ENCODE measurements at regions not wholly inside any gene's neighbourhood (a gene's known extent, or its start where the extent isn't known, plus 50 kb on each side); places are given as distances from the start of the nearest gene placed in this dataset.

DNA sequence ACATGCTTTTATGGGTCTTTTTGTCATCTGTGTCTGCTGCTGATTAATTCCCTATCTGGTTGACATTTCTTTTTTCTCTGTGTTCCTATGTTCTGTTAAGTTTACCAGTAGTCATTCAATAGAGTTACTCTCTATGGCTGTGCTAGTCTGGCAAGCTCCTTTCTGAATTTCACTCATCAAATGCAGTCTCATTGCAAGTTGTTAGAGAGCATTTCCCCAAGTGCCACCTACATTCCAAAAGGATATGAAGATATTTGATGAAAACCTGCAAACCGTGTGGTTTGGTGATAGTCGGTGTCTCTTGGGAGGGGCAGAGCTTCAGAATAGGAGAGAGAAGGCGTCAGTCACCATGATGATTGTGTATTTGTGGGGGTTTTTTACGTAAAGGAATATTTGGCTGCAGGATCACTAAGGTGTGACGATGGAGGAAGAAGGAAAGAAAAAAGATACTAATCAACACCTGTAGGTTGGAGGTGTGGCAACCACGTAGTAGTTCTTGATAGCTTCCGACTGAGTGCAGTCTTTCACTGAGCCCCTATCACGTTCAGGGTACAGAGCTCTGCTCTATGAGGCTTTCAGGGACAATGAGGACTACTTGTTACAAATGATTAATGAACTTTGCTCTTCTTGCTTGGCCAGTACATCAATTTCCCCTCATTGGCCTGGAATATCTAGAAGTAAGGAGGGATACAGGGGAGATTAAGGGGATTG is 73.1 kb upstream of the TNFAIP3 start:
- H3K4me3 ChIP-seq (ENCODE audit: low read length), result no peak overlapping the region
- no peak for TF ChIP-seq ZNF274 (IDR thresholded peaks at IDR 0.05; ENCODE audit: low read depth, low read length)

DNA sequence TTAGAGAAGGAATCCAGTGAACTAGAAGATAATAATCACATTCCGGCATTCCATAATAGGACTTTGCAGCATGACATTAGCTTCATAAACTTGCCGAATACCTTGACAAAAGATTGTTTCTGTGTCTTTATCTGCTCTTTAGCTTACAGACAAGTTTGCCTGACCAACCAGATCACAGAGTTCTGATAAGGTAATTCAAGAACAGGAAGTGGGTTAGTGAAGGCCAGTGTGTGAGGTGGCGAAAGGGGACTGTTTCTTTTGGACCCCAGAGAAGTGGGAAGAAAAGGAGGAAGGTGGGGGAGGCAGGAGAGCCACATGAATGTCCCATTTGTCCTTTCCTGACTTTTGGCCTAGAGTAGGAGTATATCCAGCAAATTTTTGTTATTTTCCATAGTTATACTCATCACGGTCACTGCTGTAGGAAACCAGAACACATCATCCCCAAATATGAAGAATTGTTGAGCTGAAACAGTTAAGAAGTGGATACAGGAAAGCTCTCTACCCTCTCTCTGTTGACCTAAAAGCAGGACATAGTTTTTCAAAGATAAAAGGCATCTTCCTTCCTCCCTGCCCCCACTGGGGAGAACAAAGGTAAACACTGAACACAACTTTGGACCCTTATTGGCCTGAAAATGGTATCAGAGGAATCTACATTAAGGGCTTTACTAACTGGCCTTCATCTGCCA is 72.4 kb upstream of the TNFAIP3 start:
- TF ChIP-seq ZNF274 (IDR thresholded peaks at IDR 0.05; ENCODE audit: low read depth, low read length), result no peak
- no peak overlapping the region for H3K4me3 ChIP-seq (ENCODE audit: low read length)

DNA sequence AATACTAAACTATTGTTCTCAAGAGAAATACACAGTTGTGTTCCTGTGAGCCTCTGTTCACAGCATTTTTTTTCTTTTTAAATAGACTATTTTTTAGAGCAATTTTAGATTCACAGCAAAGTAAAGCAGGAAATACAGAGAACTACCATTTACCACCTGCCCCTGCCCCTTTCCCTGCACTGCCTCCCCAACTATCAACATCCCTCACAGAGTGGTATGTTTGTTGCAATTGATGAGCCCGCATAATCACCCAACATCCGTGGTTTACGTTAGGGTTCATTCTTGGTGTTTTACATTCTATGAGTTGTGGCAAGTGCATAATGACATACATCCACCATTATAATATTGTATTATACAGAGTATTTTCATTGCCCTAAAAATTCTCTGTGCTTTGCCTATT is 71.6 kb upstream of the TNFAIP3 start:
- no peak for TF ChIP-seq ZNF274 (IDR thresholded peaks at IDR 0.05; ENCODE audit: low read depth, low read length)
- H3K4me3 ChIP-seq (ENCODE audit: low read length), result no peak overlapping the region

DNA sequence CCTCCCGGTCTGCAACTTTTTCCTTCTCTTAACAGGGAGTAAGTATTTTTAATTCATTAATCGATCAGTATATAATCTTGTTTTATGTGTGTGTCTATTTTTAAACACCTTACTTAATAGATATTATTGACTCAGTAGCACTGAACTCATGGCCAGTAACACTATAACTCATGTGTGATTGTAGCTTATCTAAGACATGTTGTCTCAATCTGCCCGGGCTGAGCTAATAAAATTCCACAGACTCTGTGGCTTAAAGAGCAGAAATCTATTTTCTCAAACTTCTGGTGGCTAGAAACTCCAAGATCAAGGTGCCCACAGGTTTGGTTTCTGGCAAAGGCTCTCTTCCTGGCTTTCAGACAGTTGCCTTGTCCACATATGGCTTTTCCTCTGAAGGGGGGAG is 68.8 kb upstream of the TNFAIP3 start:
- TF ChIP-seq ZNF274 (IDR thresholded peaks at IDR 0.05; ENCODE audit: low read depth, low read length), result no peak
- H3K4me3 ChIP-seq (ENCODE audit: low read length), result no peak overlapping the region

DNA sequence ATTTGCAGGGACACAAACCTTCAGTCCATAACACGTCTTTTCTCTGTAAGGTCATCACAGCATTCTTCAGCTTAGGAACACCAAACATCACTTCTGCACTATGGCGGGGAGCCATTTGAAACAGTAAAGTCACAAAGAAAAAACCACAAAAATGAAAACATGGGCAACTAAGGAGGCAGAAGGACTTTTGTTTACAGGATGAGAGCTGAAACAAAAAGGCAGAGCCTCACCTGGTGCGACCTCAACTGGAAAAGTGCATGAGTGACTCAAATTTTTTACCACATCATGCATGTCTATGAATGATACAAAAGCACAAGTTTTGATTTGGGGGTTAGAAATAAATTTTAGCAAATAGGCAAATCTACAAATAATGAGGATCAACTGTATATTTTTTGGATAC is 68.2 kb upstream of the TNFAIP3 start:
- TF ChIP-seq ZNF274 (IDR thresholded peaks at IDR 0.05; ENCODE audit: low read depth, low read length), result no peak
- no peak overlapping the region for H3K4me3 ChIP-seq (ENCODE audit: low read length)

DNA sequence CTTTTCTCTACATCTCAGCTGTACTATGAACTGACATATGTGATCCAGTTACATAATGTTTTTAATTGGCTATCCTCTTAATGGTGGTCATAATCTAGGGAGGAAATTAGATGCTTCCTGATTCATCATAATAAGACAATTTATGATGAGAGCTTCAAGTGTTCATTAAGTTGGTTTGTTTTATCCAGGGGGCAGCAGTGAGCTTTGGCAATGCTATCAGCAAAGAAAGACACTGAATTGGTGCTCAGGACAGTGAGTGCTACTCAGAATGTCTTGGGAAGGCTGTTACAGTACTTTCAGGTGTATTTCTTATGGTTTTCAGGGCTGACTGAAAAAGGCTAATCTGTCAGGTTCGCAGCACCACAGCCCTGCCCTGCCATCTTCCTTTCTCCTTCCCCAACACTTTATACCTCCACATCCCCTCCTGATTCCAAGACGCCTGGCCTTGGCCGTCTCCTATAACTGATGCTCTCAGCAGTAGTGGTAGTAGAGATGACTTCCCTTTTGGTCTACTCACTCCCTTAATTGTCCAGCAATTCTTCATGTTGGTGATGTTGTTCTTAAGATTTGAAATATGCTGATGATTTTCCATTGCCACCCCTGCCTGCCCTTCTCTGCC is 67.0 kb upstream of the TNFAIP3 start:
- H3K4me3 ChIP-seq (ENCODE audit: low read length), result no peak overlapping the region; the same call in 1 of the 2 replicates
- no peak for TF ChIP-seq ZNF274 (IDR thresholded peaks at IDR 0.05; ENCODE audit: low read depth, low read length)

DNA sequence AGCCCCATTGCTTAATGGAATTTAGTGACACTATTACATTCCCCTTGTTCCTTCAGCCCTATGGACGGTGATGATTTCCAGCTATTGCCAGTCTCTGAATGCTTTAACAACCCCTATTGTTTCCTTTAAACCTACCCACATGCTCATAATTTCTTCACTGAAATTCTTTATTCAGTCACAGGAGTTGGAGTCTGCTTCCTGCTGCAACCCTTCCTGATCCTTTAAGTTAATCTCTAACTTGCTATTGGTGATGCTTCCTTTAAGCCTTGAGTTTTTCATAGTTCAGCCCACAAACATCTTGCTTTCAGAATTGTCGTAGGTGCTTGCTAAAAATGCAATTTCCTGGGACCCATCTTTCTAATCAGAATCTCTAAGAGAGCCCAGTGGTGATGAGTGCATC is 66.3 kb upstream of the TNFAIP3 start:
- no peak overlapping the region; the same call in 1 of the 2 replicates for H3K4me3 ChIP-seq (ENCODE audit: low read length)
- no peak for TF ChIP-seq ZNF274 (IDR thresholded peaks at IDR 0.05; ENCODE audit: low read depth, low read length)

DNA sequence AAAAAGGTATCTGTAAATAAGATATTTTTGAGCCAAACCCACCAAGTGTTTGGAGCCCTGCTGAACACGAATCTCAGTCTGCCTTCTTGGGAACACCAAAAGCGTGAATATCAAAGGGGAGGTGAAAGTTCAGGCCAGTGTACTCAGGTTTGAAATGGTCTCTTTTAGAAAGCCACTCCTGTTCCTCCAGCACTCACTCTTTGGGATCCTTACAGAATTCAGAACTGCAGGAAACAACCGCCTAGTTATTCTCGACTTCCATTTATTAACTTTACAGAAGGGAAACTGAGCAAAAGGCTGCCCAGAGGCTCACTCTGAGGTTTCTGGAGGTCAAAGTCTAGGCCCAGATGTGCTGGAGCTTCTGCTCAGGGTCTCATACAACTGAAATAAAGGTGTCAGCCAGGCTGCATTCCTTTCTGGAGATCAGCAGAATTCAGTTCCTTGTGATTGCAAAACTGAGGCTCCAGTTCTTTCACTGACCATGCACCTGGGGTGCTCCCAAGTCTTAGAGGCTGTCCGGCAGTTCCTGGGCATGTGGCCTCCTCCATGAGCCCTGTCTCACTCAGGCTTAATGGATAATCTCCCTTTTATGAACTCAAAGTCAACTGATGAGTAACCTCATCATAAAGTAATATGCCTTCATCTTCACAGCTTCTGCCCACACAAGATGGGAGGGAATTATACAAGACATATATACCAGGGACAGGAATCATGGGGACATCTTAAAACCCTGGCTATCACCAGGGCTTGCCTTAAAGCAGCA is 65.5 kb upstream of the TNFAIP3 start:
- no peak overlapping the region for H3K4me3 ChIP-seq (ENCODE audit: low read length)
- TF ChIP-seq ZNF274 (IDR thresholded peaks at IDR 0.05; ENCODE audit: low read depth, low read length), result no peak

DNA sequence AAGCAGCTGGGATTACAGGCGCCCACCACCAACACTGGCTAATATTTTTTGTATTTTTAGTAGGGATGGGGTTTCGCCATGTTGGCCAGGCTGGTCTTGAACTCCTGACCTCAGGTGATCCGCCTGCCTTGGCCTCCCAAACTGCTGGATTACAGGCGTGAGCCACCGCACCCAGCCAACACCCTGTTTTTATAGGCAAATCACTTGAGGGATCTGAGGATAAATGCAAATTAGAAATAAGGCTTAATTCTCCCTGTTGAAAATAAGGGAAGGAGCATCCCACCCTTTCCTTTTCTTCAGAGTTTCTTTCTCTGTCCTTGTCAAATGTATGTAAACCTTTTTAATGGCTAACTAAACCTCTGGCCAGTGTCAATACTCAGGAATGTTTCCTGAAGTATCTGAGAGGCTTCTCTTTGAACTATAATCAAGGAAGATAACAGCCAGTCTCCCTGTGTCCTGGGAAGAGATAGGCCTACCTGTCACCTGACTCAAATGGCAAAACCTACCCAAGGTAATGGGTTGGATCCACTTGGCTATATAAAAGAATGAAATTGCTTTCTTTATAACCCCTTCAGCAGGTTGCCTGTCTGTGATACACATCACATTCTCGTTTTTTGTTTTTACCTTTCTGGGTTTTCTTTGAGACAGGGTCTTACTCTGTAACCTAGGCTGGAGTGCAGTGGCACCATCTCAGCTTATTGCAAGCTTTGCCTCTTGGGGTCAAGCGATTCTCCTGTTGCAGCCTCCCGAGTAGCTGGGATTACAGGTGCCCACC is 64.5 kb upstream of the TNFAIP3 start:
- TF ChIP-seq ZNF274 (IDR thresholded peaks at IDR 0.05; ENCODE audit: low read depth, low read length), result no peak
- H3K4me3 ChIP-seq (ENCODE audit: low read length), result no peak overlapping the region

DNA sequence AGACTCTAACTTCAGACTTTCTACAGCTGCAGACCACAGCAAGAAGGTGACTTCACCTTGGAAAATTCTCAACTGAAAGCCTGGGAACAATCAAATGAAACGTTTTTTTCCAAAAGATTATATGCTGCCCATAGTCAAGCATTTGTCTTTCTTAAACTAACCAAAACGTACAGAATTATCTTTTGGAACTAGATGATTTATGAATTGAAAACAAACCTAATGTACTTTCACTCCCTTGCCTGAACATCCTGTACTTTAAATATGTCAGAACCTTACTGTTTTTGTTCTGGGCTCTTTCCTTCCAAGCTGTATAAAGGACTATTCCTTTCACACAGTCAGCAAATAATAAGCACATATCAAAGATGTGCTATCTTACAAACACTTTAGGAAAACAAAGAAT is 62.4 kb upstream of the TNFAIP3 start:
- H3K4me3 ChIP-seq (ENCODE audit: low read length), result no peak overlapping the region
- TF ChIP-seq ZNF274 (IDR thresholded peaks at IDR 0.05; ENCODE audit: low read depth, low read length), result no peak

DNA sequence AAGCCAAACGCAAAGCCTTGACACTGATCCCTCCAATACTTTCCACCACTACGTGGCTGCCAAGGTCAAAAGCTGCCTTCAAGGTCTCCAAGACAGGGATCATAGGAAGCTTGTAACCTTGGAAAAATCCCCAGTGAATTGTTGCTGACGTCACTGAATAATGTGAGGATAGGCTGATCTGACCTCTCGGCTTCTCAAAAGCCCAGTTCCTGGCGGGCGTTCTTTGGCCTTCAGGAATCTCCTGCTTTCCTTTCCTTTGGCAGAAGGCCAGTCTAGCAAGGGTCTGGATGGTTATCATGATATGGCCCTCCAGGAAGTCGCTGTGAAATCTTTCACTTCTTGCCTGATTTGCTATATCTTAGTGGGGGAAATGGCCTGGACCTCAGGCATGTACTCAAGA is 61.4 kb upstream of the TNFAIP3 start:
- no peak for TF ChIP-seq ZNF274 (IDR thresholded peaks at IDR 0.05; ENCODE audit: low read depth, low read length)
- no peak overlapping the region for H3K4me3 ChIP-seq (ENCODE audit: low read length)

DNA sequence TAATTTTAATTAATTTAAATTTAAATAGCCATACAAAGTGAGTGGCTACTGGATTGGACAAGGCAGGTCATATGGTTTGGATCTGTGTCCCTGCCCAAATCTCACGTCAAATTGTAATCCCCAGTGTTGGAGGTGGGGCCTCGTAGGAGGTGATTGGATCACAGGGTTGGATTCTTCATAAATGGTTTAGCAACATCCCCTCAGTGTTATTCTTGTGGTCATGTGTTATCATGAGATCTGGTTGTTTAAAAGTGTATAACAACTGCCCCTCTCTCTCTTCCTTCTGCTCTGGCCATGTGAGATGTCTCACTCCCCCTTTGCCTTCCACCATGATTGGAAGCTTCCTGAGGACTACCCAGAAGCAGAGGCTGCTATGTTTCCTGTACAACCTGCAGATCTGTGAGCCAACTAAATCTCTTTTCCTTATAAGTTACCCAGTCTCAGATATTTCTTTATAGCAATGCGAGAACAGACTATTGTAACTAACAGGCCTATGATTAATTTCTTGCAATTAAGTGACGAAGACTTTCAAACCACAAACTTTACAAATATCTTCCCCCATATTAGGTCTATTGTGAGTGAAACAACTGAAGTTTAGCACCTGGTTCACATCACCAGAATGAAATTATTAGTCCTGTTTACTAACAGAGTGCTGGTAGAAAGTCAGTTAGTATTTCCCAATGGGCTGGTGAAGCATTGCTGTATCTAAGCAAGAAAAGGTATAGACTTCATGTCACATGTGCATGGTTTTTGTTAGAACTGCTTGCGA is 60.0 kb upstream of the TNFAIP3 start:
- H3K4me3 ChIP-seq (ENCODE audit: low read length), result no peak overlapping the region
- no peak for TF ChIP-seq ZNF274 (IDR thresholded peaks at IDR 0.05; ENCODE audit: low read depth, low read length)

DNA sequence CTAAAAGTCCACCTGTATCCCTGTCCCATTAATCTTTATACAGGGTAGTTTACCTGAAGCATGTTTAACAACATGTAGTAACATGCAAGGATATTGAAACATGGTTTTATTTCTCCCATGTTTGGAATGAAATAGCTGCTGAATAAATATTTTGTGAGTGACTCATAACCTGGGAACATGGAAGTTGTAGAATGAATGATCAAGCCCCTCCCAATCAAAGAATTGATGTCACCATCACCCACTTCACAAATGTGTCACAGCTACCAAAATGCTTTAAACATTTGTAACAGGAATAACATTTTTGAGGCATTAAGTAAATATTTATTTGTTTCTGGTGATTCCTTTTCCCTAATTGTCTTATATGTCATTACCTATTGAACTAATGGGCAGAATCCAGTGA is 58.9 kb upstream of the TNFAIP3 start:
- H3K4me3 ChIP-seq (ENCODE audit: low read length), result no peak overlapping the region
- no peak for TF ChIP-seq ZNF274 (IDR thresholded peaks at IDR 0.05; ENCODE audit: low read depth, low read length)

All from GM08714 (cell line).